Gastrocnemius medialis (tissue), 4 donors: ENCODE measurements at regions not wholly inside any gene's neighbourhood (a gene's known extent, or its start where the extent isn't known, plus 50 kb on each side); places are given as distances from the start of the nearest gene placed in this dataset.
A peak's percentile ranks its signal among the peaks of the same experiment; 100 is the strongest.

Experiments used
- ATAC-seq, 2 donors: fragments of 150-250 bp; one replicate each; pipeline ENCODE4 v1.9.1; 2016
- DNase-seq, 2 donors: peaks; one replicate each; pipeline ENCODE4 v3.0.0-alpha.2; 2019
- H3K27ac ChIP-seq, 4 donors: fragments of 200-600 bp; sonication (generic); 1 replicate in 1 of 4; 2 replicates in 3 of 4; pipeline ENCODE4 v1.5.1; 2016 to 2018; ENCODE audit warnings: mild to moderate bottlenecking in 2 of 4, moderate library complexity in 1 of 4
- H3K27me3 ChIP-seq, 3 donors: fragments of 200-600 bp; sonication (generic) in 2 of 3; 1 replicate in 1 of 3; 2 replicates in 2 of 3; pipeline versions ENCODE4 v1.5.1 to v1.6.0; 2016 to 2019; ENCODE audit warnings: mild to moderate bottlenecking in 1 of 3, moderate library complexity in 1 of 3
- H3K36me3 ChIP-seq, 2 donors: fragments of 200-600 bp; sonication (generic) in 1 of 2; one replicate each; pipeline ENCODE4 v1.5.1; 2017 to 2018
- H3K4me1 ChIP-seq, 2 donors: fragments of 200-600 bp; sonication (generic) in 1 of 2; one replicate each; pipeline ENCODE4 v1.5.1; 2016 to 2017; ENCODE audit warnings: mild to moderate bottlenecking in 2 of 2
- H3K4me3 ChIP-seq, 4 donors: fragments of 200-600 bp; sonication (generic) in 3 of 4; 1 replicate in 1 of 4; 2 replicates in 3 of 4; pipeline ENCODE4 v1.5.1; 2016 to 2019; ENCODE audit warnings: mild to moderate bottlenecking in 2 of 4
- H3K9me3 ChIP-seq, 3 donors: fragments of 200-600 bp; sonication (generic) in 2 of 3; 1 replicate in 1 of 3; 2 replicates in 2 of 3; pipeline ENCODE4 v1.5.1; 2016 to 2019
- POLR2A ChIP-seq, 2 donors: fragments of 450-650 bp; IDR thresholded peaks; one replicate each; pipeline ENCODE4 v1.6.1; 2017; ENCODE audit warnings: antibody characterized with exemption in 2 of 2, mild to moderate bottlenecking in 2 of 2, moderate library complexity in 2 of 2
- in situ Hi-C, 4 donors: fragments of 200-750 bp; cut with MboI; loops; one replicate each; pipeline versions ENCODE4 v1.15.0 to v1.8.0; 2017; ENCODE audit warnings: low sequenced_read_pairs in 4 of 4
- intact Hi-C: fragments of 100-400 bp; cut with DNase I; formaldehyde crosslinking; loops from one replicate; pipeline ENCODE4 v1.15.1; 2023; ENCODE audit warnings: low total_unique reads
- TF ChIP-seq, protein P1 (sequence below), 5 experiments: fragments of 450-650 bp in 3 of 5; fragments of 200-600 bp in 2 of 5; sonication (generic) in 2 of 5; IDR thresholded peaks in 4 of 5; conservative IDR thresholded peaks in 1 of 5; 1 replicate in 4 of 5; 2 replicates in 1 of 5; pipeline ENCODE4 v1.5.1; 2016 to 2019; ENCODE audit warnings: antibody characterized with exemption in 5 of 5, mild to moderate bottlenecking in 3 of 5, moderate library complexity in 3 of 5

DNA sequence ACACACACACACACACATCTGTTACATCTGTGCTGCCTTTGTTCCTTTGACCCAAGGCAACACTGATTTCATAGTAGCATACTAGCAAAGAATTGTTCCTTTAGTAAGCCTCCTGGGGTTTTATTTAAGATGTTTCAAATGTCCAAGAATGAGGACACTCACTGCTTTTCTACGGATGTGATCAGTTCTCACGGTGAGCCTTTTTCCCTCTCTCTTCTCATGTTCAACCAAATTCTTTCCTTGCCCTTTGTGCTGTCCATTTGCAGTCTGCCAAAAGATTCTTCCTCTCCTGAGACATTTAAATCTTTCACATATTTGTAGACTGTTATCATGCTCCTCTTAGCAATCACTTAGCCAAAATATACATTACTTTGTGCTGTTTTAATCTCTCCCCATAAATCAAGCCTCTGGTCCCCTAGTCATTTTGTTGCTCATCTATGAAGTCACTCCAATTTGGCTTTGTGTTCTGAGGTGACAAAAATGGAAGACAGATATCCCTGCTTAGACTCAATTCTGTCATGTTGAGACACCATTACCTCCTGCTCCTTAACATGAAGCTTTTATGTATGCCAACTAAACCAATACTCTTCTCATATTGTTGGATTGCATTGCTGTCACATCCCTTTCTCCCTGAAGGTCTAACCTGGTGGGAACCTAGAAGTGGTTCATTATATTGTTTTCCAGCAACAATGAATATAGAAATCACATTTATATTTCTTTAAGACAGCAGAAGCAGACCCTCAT is 1605.3 kb upstream of the ACVR2A start:
- Histone ChIP-seq H3K27me3 (no peaks in the 10 kb centered on the region), H3K4me1 (no peaks in the 10 kb centered on the region), H3K36me3 (no peaks in the 10 kb centered on the region), H3K4me3 (no peak overlapping the region), H3K9me3 (no peaks in the 10 kb centered on the region), H3K27ac (no peak overlapping the region)
- TF ChIP-seq POLR2A (IDR thresholded peaks at IDR 0.05), result no peak
- TF ChIP-seq, protein P1, sequence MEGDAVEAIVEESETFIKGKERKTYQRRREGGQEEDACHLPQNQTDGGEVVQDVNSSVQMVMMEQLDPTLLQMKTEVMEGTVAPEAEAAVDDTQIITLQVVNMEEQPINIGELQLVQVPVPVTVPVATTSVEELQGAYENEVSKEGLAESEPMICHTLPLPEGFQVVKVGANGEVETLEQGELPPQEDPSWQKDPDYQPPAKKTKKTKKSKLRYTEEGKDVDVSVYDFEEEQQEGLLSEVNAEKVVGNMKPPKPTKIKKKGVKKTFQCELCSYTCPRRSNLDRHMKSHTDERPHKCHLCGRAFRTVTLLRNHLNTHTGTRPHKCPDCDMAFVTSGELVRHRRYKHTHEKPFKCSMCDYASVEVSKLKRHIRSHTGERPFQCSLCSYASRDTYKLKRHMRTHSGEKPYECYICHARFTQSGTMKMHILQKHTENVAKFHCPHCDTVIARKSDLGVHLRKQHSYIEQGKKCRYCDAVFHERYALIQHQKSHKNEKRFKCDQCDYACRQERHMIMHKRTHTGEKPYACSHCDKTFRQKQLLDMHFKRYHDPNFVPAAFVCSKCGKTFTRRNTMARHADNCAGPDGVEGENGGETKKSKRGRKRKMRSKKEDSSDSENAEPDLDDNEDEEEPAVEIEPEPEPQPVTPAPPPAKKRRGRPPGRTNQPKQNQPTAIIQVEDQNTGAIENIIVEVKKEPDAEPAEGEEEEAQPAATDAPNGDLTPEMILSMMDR (IDR thresholded peaks at IDR 0.05 in 4 of 5, conservative IDR thresholded peaks at IDR 0.05 in 1 of 5), result no peak
- ATAC-seq (no peak), DNase-seq (no peak)
- intact Hi-C loops, result no loop called here
- in situ Hi-C loops, result no loop called here

DNA sequence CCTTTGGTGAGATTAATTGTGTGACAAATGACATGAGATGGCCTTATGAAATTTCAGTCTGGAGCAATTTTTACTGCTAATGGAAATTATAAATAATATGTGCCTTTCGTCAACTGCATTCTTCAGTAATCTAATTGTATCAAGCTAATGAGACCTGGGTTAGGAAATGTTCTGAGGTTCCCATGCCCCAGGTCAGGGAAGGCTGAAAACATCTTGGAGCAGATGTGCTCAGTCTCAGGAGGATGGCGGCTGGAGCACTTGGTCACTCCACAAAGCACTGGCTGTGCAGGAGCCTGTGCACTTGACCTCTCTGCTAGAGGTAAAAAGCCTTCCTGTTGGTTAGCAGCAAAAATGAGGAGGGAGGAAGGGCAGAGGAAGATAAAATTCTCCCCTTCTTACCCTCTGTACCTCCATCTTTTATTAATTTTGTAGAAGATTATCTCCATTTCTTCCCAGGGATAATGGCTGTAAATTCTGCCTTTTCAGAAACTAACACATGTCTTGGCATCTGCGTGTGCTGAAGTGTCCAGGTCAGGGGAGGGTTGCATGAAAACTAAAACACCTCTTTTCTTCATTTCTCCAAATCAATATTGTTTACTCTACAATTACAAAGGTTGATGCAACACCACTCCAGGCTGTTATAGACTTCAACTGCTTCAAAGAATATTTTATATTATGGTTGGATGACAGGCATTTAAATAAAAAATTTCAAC is 1606.4 kb upstream of the ACVR2A start:
- DNase-seq (no peak), ATAC-seq (peak in 1 of 2 donors; percentile 30)

DNA sequence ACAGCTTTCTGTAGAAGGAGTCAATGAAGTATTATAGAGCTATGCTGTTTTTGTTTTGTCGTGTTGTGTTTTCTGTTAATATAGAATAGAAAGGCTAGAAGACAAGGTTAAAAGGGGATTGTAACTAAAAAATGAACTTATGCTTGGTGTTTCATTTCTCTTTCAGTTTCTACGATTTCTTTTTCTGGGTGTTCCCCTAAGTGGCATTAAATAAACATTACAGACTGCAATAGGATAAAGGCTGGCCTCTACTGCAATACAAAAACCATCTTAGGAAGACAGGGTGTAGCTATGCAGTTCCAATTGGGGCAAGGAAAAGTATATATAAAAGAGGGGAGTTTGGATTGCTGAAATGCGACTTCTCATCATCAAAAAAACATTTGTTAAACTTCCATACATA is 1609.7 kb upstream of the ACVR2A start:
- Histone ChIP-seq H3K9me3 (no peaks in the 10 kb centered on the region), H3K27me3 (no peaks in the 10 kb centered on the region), H3K4me3 (no peak overlapping the region), H3K36me3 (no peaks in the 10 kb centered on the region), H3K4me1 (no peaks in the 10 kb centered on the region), H3K27ac (no peak overlapping the region)
- TF ChIP-seq, protein P1 (IDR thresholded peaks at IDR 0.05 in 4 of 5, conservative IDR thresholded peaks at IDR 0.05 in 1 of 5), result no peak
- TF ChIP-seq POLR2A (IDR thresholded peaks at IDR 0.05), result no peak
- in situ Hi-C loops (no loop called here), intact Hi-C loops (no loop called here)
- DNase-seq (no peak), ATAC-seq (no peak)

More for the DNA sequence above, 1606.4 kb upstream of the ACVR2A start:
- Histone ChIP-seq H3K27ac (no peak overlapping the region), H3K27me3 (no peaks in the 10 kb centered on the region), H3K4me1 (no peaks in the 10 kb centered on the region), H3K4me3 (no peak overlapping the region), H3K9me3 (no peaks in the 10 kb centered on the region), H3K36me3 (no peaks in the 10 kb centered on the region)
- in situ Hi-C loops, result no loop called here
- intact Hi-C loops, result no loop called here
- TF ChIP-seq, protein P1 (IDR thresholded peaks at IDR 0.05 in 4 of 5, conservative IDR thresholded peaks at IDR 0.05 in 1 of 5), result no peak
- no peak for TF ChIP-seq POLR2A (IDR thresholded peaks at IDR 0.05)

DNA sequence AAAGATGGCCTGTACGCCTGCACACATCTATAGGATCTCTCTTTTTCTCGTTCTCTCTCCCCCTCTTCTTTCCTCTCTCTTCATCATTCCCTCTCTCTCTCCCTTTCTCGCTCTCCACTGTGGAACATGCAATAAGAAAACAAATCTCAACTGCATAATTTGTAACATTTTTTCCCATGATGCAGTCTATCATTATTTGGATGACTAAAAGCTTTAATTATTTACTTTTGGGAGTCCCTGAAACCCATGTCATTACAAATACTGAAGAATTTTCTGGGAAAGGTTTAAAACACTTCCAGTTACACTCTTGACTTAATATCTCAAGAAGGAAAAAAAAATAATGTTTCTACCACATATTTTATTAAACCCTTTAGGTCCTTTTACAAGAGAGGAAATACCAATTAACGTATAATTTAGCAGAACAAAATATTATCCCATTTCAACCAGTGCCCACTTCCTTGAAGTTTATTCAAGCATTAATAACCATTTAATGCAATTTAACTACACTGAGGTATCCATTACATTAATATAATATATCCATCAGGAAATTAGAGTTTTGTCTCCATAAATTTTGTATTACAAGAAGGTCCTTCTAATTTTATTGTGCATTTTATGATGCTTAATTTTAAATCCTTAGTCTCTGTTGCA is 1615.2 kb upstream of the ACVR2A start:
- Histone ChIP-seq H3K27ac (no peak overlapping the region), H3K4me1 (no peaks in the 10 kb centered on the region), H3K9me3 (no peaks in the 10 kb centered on the region), H3K27me3 (no peaks in the 10 kb centered on the region), H3K4me3 (no peak overlapping the region), H3K36me3 (no peaks in the 10 kb centered on the region)
- intact Hi-C loops, result no loop called here
- TF ChIP-seq, protein P1 (IDR thresholded peaks at IDR 0.05 in 4 of 5, conservative IDR thresholded peaks at IDR 0.05 in 1 of 5), result no peak
- no peak for TF ChIP-seq POLR2A (IDR thresholded peaks at IDR 0.05)
- DNase-seq, result no peak
- in situ Hi-C loops, result no loop called here
- ATAC-seq, result no peak
